ENCODE measurements at regions not wholly inside any gene's neighbourhood (a gene's known extent, or its start where the extent isn't known, plus 50 kb on each side); places are given as distances from the start of the nearest gene placed in this dataset.

- H3K4me3 ChIP-seq (ENCODE audit: low read depth, low read length), result no peak overlapping the region
- H3K36me3 ChIP-seq, result no peaks in the 10 kb centered on the region
- TF ChIP-seq, protein P1, sequence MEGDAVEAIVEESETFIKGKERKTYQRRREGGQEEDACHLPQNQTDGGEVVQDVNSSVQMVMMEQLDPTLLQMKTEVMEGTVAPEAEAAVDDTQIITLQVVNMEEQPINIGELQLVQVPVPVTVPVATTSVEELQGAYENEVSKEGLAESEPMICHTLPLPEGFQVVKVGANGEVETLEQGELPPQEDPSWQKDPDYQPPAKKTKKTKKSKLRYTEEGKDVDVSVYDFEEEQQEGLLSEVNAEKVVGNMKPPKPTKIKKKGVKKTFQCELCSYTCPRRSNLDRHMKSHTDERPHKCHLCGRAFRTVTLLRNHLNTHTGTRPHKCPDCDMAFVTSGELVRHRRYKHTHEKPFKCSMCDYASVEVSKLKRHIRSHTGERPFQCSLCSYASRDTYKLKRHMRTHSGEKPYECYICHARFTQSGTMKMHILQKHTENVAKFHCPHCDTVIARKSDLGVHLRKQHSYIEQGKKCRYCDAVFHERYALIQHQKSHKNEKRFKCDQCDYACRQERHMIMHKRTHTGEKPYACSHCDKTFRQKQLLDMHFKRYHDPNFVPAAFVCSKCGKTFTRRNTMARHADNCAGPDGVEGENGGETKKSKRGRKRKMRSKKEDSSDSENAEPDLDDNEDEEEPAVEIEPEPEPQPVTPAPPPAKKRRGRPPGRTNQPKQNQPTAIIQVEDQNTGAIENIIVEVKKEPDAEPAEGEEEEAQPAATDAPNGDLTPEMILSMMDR (IDR thresholded peaks at IDR 0.05; ENCODE audit: low read depth, low read length), result no peak
- H3K27me3 ChIP-seq (ENCODE audit: insufficient read depth, low read depth, severe bottlenecking), result no peaks in the 10 kb centered on the region
- no peak overlapping the region for H3K27ac ChIP-seq
- H3K9me3 ChIP-seq (ENCODE audit: severe bottlenecking), result no peaks in the 10 kb centered on the region
- no peak for DNase-seq
Measured at GRCh38 chr2:16161085-16161565, 220.8 kb downstream of the MYCN start.

- DNase-seq, result no peak
- Histone ChIP-seq H3K9me3 (ENCODE audit: severe bottlenecking) (no peaks in the 10 kb centered on the region), H3K27ac (no peak overlapping the region), H3K36me3 (no peaks in the 10 kb centered on the region), H3K4me3 (ENCODE audit: low read depth, low read length) (no peak overlapping the region), H3K27me3 (ENCODE audit: insufficient read depth, low read depth, severe bottlenecking) (no peaks in the 10 kb centered on the region)
- TF ChIP-seq, protein P1 (IDR thresholded peaks at IDR 0.05; ENCODE audit: low read depth, low read length), result no peak
Measured at GRCh38 chr2:16160281-16161084, 220.1 kb downstream of the MYCN start.

- no peak for DNase-seq
- Histone ChIP-seq H3K36me3 (no peaks in the 10 kb centered on the region), H3K9me3 (ENCODE audit: severe bottlenecking) (peaks cover 3% of the 10 kb centered on the region), H3K27me3 (ENCODE audit: insufficient read depth, low read depth, severe bottlenecking) (no peaks in the 10 kb centered on the region), H3K27ac (no peak overlapping the region), H3K4me3 (ENCODE audit: low read depth, low read length) (no peak overlapping the region)
- TF ChIP-seq, protein P1 (IDR thresholded peaks at IDR 0.05; ENCODE audit: low read depth, low read length), result no peak
Measured at GRCh38 chr2:16156411-16156810, 216.1 kb downstream of the MYCN start.

GRCh38 chr2:16155766-16156165 lies 215.4 kb downstream of the MYCN start:
- peaks cover 3% of the 10 kb centered on the region for H3K9me3 ChIP-seq (ENCODE audit: severe bottlenecking)
- H3K36me3 ChIP-seq, result no peaks in the 10 kb centered on the region
- H3K27ac ChIP-seq, result no peak overlapping the region
- no peaks in the 10 kb centered on the region for H3K27me3 ChIP-seq (ENCODE audit: insufficient read depth, low read depth, severe bottlenecking)
- no peak for DNase-seq
- TF ChIP-seq, protein P1 (IDR thresholded peaks at IDR 0.05; ENCODE audit: low read depth, low read length), result no peak
- no peak overlapping the region for H3K4me3 ChIP-seq (ENCODE audit: low read depth, low read length)

DNA sequence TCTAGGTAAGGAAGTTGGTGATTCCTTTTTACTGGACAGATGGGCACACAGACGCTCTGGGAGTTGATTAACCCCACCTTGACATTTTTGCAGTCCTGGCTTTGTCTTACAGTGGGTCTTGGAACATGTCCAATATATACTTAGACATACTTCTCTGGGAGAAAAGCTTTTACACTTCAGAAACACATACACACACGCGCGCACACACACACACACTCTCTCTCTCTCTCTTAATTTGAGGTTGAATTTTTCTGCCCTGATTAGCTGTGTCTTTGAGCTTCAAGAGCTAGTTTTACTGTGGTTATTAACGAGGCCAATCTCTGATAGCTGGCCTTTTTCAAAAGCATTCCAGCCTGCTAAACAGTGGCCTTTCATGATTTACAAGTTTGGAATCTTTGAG lies 215.0 kb downstream of the MYCN start:
- no peak for DNase-seq
- no peaks in the 10 kb centered on the region for H3K27me3 ChIP-seq (ENCODE audit: insufficient read depth, low read depth, severe bottlenecking)
- TF ChIP-seq, protein P1 (IDR thresholded peaks at IDR 0.05; ENCODE audit: low read depth, low read length), result no peak
- H3K36me3 ChIP-seq, result no peaks in the 10 kb centered on the region
- no peak overlapping the region for H3K27ac ChIP-seq
- H3K4me3 ChIP-seq (ENCODE audit: low read depth, low read length), result no peak overlapping the region
- peaks cover 3% of the 10 kb centered on the region for H3K9me3 ChIP-seq (ENCODE audit: severe bottlenecking)

Measured in WERI-Rb-1 (cell line).